ENCODE measurements at regions not wholly inside any gene's neighbourhood (a gene's known extent, or its start where the extent isn't known, plus 50 kb on each side); places are given as distances from the start of the nearest gene placed in this dataset.

GRCh38 chr18:38010037-38010436 lies 444.4 kb upstream of the CELF4 start:
- DNase-seq (ENCODE audit: low spot score): no peak

GRCh38 chr18:38009320-38009719 lies 443.7 kb upstream of the CELF4 start:
- DNase-seq (ENCODE audit: low spot score): no peak

- DNase-seq (ENCODE audit: low spot score): no peak
Observed at GRCh38 chr18:38007676-38008330, 442.2 kb upstream of the CELF4 start.

GRCh38 chr18:38007026-38007425 lies 441.4 kb upstream of the CELF4 start:
- DNase-seq (ENCODE audit: low spot score): no peak

GRCh38 chr18:38006541-38006940 lies 440.9 kb upstream of the CELF4 start:
- DNase-seq (ENCODE audit: low spot score): no peak

- no peak for DNase-seq (ENCODE audit: low spot score)
Observed at GRCh38 chr18:37997695-37998094, 432.1 kb upstream of the CELF4 start.

GRCh38 chr18:37987901-37988300 lies 422.3 kb upstream of the CELF4 start:
- DNase-seq (ENCODE audit: low spot score): no peak

- no peak for DNase-seq (ENCODE audit: low spot score)
Observed at GRCh38 chr18:37986665-37987064, 421.1 kb upstream of the CELF4 start.

GRCh38 chr18:37985126-37985525 lies 419.5 kb upstream of the CELF4 start:
- no peak for DNase-seq (ENCODE audit: low spot score)

GRCh38 chr18:37980556-37980955 lies 415.0 kb upstream of the CELF4 start:
- no peak for DNase-seq (ENCODE audit: low spot score)

- no peak for DNase-seq (ENCODE audit: low spot score)
Observed at GRCh38 chr18:37975446-37975845, 409.8 kb upstream of the CELF4 start.

- DNase-seq (ENCODE audit: low spot score): no peak
Observed at GRCh38 chr18:37967261-37967660, 401.7 kb upstream of the CELF4 start.

GRCh38 chr18:37965572-37965970 lies 400.0 kb upstream of the CELF4 start:
- no peak for DNase-seq (ENCODE audit: low spot score)

GRCh38 chr18:37964885-37965571 lies 399.4 kb upstream of the CELF4 start:
- DNase-seq (ENCODE audit: low spot score): no peak

GRCh38 chr18:37963837-37964236 lies 398.2 kb upstream of the CELF4 start:
- DNase-seq (ENCODE audit: low spot score): no peak

GRCh38 chr18:37962316-37962966 lies 396.8 kb upstream of the CELF4 start:
- DNase-seq (ENCODE audit: low spot score): no peak

- no peak for DNase-seq (ENCODE audit: low spot score)
Observed at GRCh38 chr18:37958499-37958898, 392.9 kb upstream of the CELF4 start.

GRCh38 chr18:37956902-37957301 lies 391.3 kb upstream of the CELF4 start:
- DNase-seq (ENCODE audit: low spot score): no peak

GRCh38 chr18:37956020-37956419 lies 390.4 kb upstream of the CELF4 start:
- no peak for DNase-seq (ENCODE audit: low spot score)

- no peak for DNase-seq (ENCODE audit: low spot score)
Observed at GRCh38 chr18:37955201-37955600, 389.6 kb upstream of the CELF4 start.

- no peak for DNase-seq (ENCODE audit: low spot score)
Observed at GRCh38 chr18:37953876-37954275, 388.3 kb upstream of the CELF4 start.

- no peak for DNase-seq (ENCODE audit: low spot score)
Observed at GRCh38 chr18:37948471-37948870, 382.9 kb upstream of the CELF4 start.

- no peak for DNase-seq (ENCODE audit: low spot score)
Observed at GRCh38 chr18:37946324-37946723, 380.7 kb upstream of the CELF4 start.

All from CD4-positive, alpha-beta T cell treated with Interleukin-6 at 100 ng/mL for 8 hours (primary cell).